ENCODE measurements at regions not wholly inside any gene's neighbourhood (a gene's known extent, or its start where the extent isn't known, plus 50 kb on each side); places are given as distances from the start of the nearest gene placed in this dataset.

GRCh38 chr13:44255771-44256364 lies 117.8 kb upstream of the SERP2 start:
- no peak for TF ChIP-seq CTCF (IDR thresholded peaks at IDR 0.05)

- TF ChIP-seq CTCF (IDR thresholded peaks at IDR 0.05): no peak
Observed at GRCh38 chr13:44257796-44258195, 115.8 kb upstream of the SERP2 start.

- no peak for TF ChIP-seq CTCF (IDR thresholded peaks at IDR 0.05)
Observed at GRCh38 chr13:44259045-44260027, 114.3 kb upstream of the SERP2 start.

GRCh38 chr13:44260336-44260735 lies 113.3 kb upstream of the SERP2 start:
- TF ChIP-seq CTCF (IDR thresholded peaks at IDR 0.05): no peak

- no peak for TF ChIP-seq CTCF (IDR thresholded peaks at IDR 0.05)
Observed at GRCh38 chr13:44263751-44264620, 109.6 kb upstream of the SERP2 start.

- TF ChIP-seq CTCF (IDR thresholded peaks at IDR 0.05): no peak
Observed at GRCh38 chr13:44266305-44266704, 107.3 kb upstream of the SERP2 start.

- no peak for TF ChIP-seq CTCF (IDR thresholded peaks at IDR 0.05)
Observed at GRCh38 chr13:44266772-44267171, 106.9 kb upstream of the SERP2 start.

All from LNCAP (cell line).